CD4-positive, alpha-beta T cell treated with Interleukin-1 beta for 1 hour (primary cell): ENCODE measurements at regions not wholly inside any gene's neighbourhood (a gene's known extent, or its start where the extent isn't known, plus 50 kb on each side); places are given as distances from the start of the nearest gene placed in this dataset.

Experiments used
- DNase-seq, 2 donors: peaks; one replicate each; pipeline ENCODE4 v3.0.0-alpha.2; 2020 to 2022

- no peak for DNase-seq
Measured at GRCh38 chr14:58861586-58861985, 223.8 kb downstream of the DACT1 start.

GRCh38 chr14:58862416-58863160 lies 224.8 kb downstream of the DACT1 start:
- no peak for DNase-seq

- no peak for DNase-seq
Measured at GRCh38 chr14:58863661-58864345, 226.0 kb downstream of the DACT1 start.

- DNase-seq: no peak
Measured at GRCh38 chr14:58864751-58865513, 227.2 kb downstream of the DACT1 start.

GRCh38 chr14:58865514-58866281 lies 227.9 kb downstream of the DACT1 start:
- DNase-seq: no peak

GRCh38 chr14:58866391-58866790 lies 228.6 kb downstream of the DACT1 start:
- DNase-seq: no peak

GRCh38 chr14:58870961-58871360 lies 233.2 kb downstream of the DACT1 start:
- no peak for DNase-seq

- DNase-seq: no peak
Measured at GRCh38 chr14:58871573-58871972, 233.8 kb downstream of the DACT1 start.

GRCh38 chr14:58872061-58872460 lies 234.3 kb downstream of the DACT1 start:
- DNase-seq: no peak

GRCh38 chr14:58873228-58873953 lies 235.6 kb downstream of the DACT1 start:
- DNase-seq: no peak

GRCh38 chr14:58875613-58876012 lies 237.9 kb downstream of the DACT1 start:
- no peak for DNase-seq

GRCh38 chr14:58876608-58877007 lies 238.8 kb downstream of the DACT1 start:
- DNase-seq: no peak

- DNase-seq: no peak
Measured at GRCh38 chr14:58878439-58879139, 240.8 kb downstream of the DACT1 start.

GRCh38 chr14:58881433-58881832 lies 243.7 kb downstream of the DACT1 start:
- no peak for DNase-seq

- no peak for DNase-seq
Measured at GRCh38 chr14:58882577-58883018, 244.8 kb downstream of the DACT1 start.

- no peak for DNase-seq
Measured at GRCh38 chr14:58884442-58884841, 246.7 kb downstream of the DACT1 start.

- DNase-seq: no peak
Measured at GRCh38 chr14:58887931-58888330, 250.2 kb downstream of the DACT1 start.

- DNase-seq: no peak
Measured at GRCh38 chr14:58898655-58899316, 261.0 kb downstream of the DACT1 start.

GRCh38 chr14:58899317-58899713 lies 261.6 kb downstream of the DACT1 start:
- no peak for DNase-seq

- DNase-seq: no peak
Measured at GRCh38 chr14:58901826-58902225, 264.1 kb downstream of the DACT1 start.

GRCh38 chr14:58904776-58905175 lies 267.0 kb downstream of the DACT1 start:
- no peak for DNase-seq
